DND-41 (cell line): ENCODE measurements at regions not wholly inside any gene's neighbourhood (a gene's known extent, or its start where the extent isn't known, plus 50 kb on each side); places are given as distances from the start of the nearest gene placed in this dataset.

Experiments used
- CTCF ChIP-seq: IDR thresholded peaks from 2 replicates; pipeline ENCODE4 v1.5.1; 2012; ENCODE audit warnings: borderline replicate concordance, low read length, moderate library complexity, mild to moderate bottlenecking; ENCODE audit not compliant: poor library complexity, severe bottlenecking; ENCODE audit errors: extremely low read depth
- EZH2 ChIP-seq: IDR thresholded peaks from 3 replicates; pipeline ENCODE4 v1.6.1; 2012; ENCODE audit warnings: borderline replicate concordance, low read depth, mild to moderate bottlenecking, moderate library complexity, low read length, inconsistent platforms; ENCODE audit not compliant: severe bottlenecking

GRCh38 chr10:3552281-3552680 lies 232.7 kb downstream of the KLF6 start:
- TF ChIP-seq CTCF (no peak), EZH2 (no peak)
